Uterus (tissue), 2 donors: ENCODE measurements at regions not wholly inside any gene's neighbourhood (a gene's known extent, or its start where the extent isn't known, plus 50 kb on each side); places are given as distances from the start of the nearest gene placed in this dataset.

ENCODE experiments used
- POLR2A ChIP-seq, 2 donors: fragments of 450-650 bp; IDR thresholded peaks; one replicate each; pipeline ENCODE4 v1.6.1; 2016; ENCODE audit warnings: antibody characterized with exemption in 2 of 2, mild to moderate bottlenecking in 1 of 2, moderate library complexity in 1 of 2
- TF ChIP-seq, protein P1 (sequence below), 4 experiments: fragments of 200-600 bp in 2 of 4; fragments of 450-650 bp in 2 of 4; sonication (generic) in 2 of 4; IDR thresholded peaks; one replicate each; pipeline ENCODE4 v1.5.1; 2016 to 2019; ENCODE audit warnings: antibody characterized with exemption in 4 of 4, mild to moderate bottlenecking in 2 of 4, moderate library complexity in 1 of 4

DNA sequence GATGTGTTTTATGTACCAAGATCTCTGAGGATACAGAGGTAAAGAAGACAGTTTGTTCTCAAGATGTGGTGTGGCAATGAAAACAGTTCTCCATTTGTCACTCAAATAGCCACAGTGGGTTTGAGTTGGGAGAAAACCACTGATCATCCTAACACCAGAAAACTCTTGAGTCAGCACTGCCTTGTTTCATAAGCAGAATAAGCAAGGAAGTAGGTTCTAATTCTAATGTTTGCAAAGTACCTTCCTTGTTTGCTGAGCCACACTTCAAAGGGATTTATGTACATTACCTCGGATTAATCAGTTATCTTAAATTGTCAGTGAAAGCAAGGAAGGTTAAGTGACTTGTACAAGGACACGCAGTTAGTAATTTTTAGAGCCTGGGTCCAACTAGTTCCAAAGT, 107.8 kb upstream of the BOC start:
- TF ChIP-seq, protein P1, sequence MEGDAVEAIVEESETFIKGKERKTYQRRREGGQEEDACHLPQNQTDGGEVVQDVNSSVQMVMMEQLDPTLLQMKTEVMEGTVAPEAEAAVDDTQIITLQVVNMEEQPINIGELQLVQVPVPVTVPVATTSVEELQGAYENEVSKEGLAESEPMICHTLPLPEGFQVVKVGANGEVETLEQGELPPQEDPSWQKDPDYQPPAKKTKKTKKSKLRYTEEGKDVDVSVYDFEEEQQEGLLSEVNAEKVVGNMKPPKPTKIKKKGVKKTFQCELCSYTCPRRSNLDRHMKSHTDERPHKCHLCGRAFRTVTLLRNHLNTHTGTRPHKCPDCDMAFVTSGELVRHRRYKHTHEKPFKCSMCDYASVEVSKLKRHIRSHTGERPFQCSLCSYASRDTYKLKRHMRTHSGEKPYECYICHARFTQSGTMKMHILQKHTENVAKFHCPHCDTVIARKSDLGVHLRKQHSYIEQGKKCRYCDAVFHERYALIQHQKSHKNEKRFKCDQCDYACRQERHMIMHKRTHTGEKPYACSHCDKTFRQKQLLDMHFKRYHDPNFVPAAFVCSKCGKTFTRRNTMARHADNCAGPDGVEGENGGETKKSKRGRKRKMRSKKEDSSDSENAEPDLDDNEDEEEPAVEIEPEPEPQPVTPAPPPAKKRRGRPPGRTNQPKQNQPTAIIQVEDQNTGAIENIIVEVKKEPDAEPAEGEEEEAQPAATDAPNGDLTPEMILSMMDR (IDR thresholded peaks at IDR 0.05): no peak
- no peak for TF ChIP-seq POLR2A (IDR thresholded peaks at IDR 0.05)
